ENCODE measurements at regions not wholly inside any gene's neighbourhood (a gene's known extent, or its start where the extent isn't known, plus 50 kb on each side); places are given as distances from the start of the nearest gene placed in this dataset.

DNA sequence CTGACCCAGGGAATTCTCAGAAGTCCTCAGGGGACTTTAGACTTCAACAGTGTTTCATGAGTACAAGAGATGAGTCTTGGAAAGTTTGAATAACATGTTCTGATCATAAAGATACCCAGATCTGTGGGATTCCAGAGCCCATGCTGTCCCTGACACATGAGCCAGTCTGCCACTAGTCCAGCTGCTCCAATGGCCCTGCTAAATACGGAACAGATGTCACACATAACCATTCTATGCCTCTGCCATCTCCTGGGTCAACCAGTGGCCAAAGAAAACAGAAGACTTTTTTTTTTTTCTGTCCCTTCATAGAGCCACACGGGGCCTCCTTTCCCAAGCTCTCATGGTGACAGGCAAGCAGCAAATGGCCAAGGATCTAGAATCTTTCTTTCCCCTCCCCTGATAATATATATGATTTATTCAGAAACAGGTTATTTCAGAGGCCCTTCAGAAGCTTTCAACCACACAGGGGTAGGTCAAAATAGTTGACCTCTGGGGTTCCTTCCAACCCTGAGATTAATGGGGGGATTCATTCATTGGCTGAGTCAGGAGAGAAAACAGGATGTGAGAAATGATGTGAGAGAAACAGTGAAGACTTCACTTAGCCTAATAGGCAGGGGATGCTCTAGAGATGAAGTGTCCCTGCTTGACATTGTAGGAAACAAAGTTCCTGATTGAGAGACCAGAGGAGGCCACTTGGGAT lies 367.7 kb downstream of the CDK5RAP2 start:
- no peaks in the 10 kb centered on the region for H3K36me3 Mint-ChIP-seq
- no peaks in the 10 kb centered on the region for H3K4me1 Mint-ChIP-seq
- H3K4me3 Mint-ChIP-seq, result no peak overlapping the region
- no peak overlapping the region for H3K27ac Mint-ChIP-seq
- peaks cover 3% of the 10 kb centered on the region for H3K27me3 Mint-ChIP-seq
- H3K9me3 Mint-ChIP-seq, result peaks cover 0 to 2% (median 0%) of the 10 kb centered on the region in 3 donors

GRCh38 chr9:120210274-120210673 lies 369.7 kb downstream of the CDK5RAP2 start:
- H3K27me3 Mint-ChIP-seq, result peaks cover 3% of the 10 kb centered on the region
- no peaks in the 10 kb centered on the region for H3K4me1 Mint-ChIP-seq
- H3K36me3 Mint-ChIP-seq, result no peaks in the 10 kb centered on the region
- peaks cover 0 to 2% (median 0%) of the 10 kb centered on the region in 3 donors for H3K9me3 Mint-ChIP-seq
- H3K27ac Mint-ChIP-seq, result no peak overlapping the region
- peak overlapping the region in 1 of 4 donors; percentile 19 for H3K4me3 Mint-ChIP-seq

- no peaks in the 10 kb centered on the region for H3K27me3 Mint-ChIP-seq
- H3K4me3 Mint-ChIP-seq, result no peak overlapping the region
- no peak overlapping the region for H3K27ac Mint-ChIP-seq
- peaks cover 0 to 5% (median 5%) of the 10 kb centered on the region in 3 donors for H3K9me3 Mint-ChIP-seq
- no peaks in the 10 kb centered on the region for H3K4me1 Mint-ChIP-seq
- H3K36me3 Mint-ChIP-seq, result no peaks in the 10 kb centered on the region
These were observed 376.9 kb downstream of the CDK5RAP2 start for GRCh38 chr9:120202856-120203654.

DNA sequence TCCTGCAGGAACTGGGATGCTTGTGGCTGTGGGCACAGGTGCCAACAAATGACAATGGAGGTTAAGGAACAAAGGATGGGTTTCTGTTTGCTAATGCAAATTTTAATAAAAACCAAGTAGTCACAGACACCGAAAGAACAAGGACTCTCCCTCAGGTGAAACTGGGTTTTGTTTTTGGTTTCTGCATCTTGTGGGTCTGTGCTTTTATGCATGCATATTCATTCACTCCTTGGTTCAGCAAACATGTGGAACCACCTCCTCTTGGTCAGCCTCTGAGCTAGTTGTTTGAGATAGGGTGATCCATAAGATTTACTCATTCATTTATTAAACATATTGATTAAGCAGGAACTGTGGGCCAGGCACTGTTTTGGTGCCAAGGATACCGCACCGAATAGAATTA lies 381.9 kb downstream of the CDK5RAP2 start:
- peaks cover 0 to 7% (median 1%) of the 10 kb centered on the region in 3 donors for H3K9me3 Mint-ChIP-seq
- H3K27ac Mint-ChIP-seq, result no peak overlapping the region
- H3K36me3 Mint-ChIP-seq, result no peaks in the 10 kb centered on the region
- no peaks in the 10 kb centered on the region for H3K27me3 Mint-ChIP-seq
- H3K4me1 Mint-ChIP-seq, result no peaks in the 10 kb centered on the region
- H3K4me3 Mint-ChIP-seq, result no peak overlapping the region

DNA sequence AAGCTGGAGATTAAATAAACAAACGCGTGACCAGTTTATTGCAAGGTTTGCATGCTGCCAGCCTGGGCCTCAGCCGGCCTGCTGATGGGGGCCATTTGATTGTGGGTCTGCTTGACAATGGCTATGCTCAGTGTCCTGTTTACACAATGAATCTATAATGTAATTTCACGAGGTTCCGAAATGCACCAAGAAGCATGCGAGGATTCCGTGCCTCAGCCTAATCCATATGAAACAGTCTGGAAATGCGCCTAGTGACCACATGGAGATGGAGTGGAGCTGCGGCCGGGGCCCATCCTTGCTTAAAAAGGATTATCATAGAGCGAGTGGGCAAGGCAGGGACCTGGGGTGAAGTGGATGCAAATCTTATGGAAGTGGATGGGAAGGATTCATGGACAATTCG lies 382.4 kb downstream of the CDK5RAP2 start:
- Mint-ChIP-seq H3K27me3 (no peaks in the 10 kb centered on the region), H3K4me3 (no peak overlapping the region), H3K9me3 (peaks cover 0 to 7% (median 1%) of the 10 kb centered on the region in 3 donors), H3K27ac (no peak overlapping the region), H3K4me1 (no peaks in the 10 kb centered on the region), H3K36me3 (no peaks in the 10 kb centered on the region)

- H3K27ac Mint-ChIP-seq, result no peak overlapping the region
- no peak overlapping the region for H3K4me3 Mint-ChIP-seq
- no peaks in the 10 kb centered on the region for H3K36me3 Mint-ChIP-seq
- no peaks in the 10 kb centered on the region for H3K4me1 Mint-ChIP-seq
- H3K9me3 Mint-ChIP-seq, result peaks cover 0 to 2% (median 0%) of the 10 kb centered on the region in 3 donors
- H3K27me3 Mint-ChIP-seq, result no peaks in the 10 kb centered on the region
These were observed 388.8 kb downstream of the CDK5RAP2 start for GRCh38 chr9:120191141-120191540.

DNA sequence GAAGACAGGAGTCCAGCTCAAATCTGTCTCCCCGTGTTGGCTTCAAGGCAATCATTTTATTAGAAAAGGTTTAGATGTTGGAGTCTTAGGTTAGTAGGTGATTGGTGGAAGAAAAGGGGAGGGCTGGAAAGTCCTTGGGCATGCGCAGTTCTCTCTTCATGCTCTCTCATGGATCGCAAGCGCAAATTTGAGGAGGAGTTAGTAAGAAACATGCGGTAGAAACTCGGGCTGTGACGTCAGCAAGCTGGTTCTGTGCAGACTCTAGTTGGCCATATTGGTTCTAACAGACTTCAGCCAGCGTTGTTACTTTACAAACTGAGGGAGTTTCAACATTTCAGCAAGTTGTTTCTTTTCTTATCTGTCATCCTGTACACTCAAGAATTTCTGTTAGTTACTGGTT lies 392.2 kb downstream of the CDK5RAP2 start:
- Mint-ChIP-seq H3K4me1 (no peaks in the 10 kb centered on the region), H3K27ac (no peak overlapping the region), H3K9me3 (peaks cover 0 to 6% (median 3%) of the 10 kb centered on the region in 3 donors), H3K36me3 (no peaks in the 10 kb centered on the region), H3K4me3 (no peak overlapping the region), H3K27me3 (no peaks in the 10 kb centered on the region)

GRCh38 chr9:120186276-120186675 lies 393.7 kb downstream of the CDK5RAP2 start:
- Mint-ChIP-seq H3K9me3 (peaks cover 0 to 6% (median 3%) of the 10 kb centered on the region in 3 donors), H3K27me3 (no peaks in the 10 kb centered on the region), H3K4me3 (no peak overlapping the region), H3K36me3 (no peaks in the 10 kb centered on the region), H3K27ac (no peak overlapping the region), H3K4me1 (no peaks in the 10 kb centered on the region)

GRCh38 chr9:120184266-120184665 lies 395.7 kb downstream of the CDK5RAP2 start:
- H3K9me3 Mint-ChIP-seq, result peaks cover 2 to 4% (median 3%) of the 10 kb centered on the region in 3 donors
- no peaks in the 10 kb centered on the region for H3K27me3 Mint-ChIP-seq
- H3K4me1 Mint-ChIP-seq, result no peaks in the 10 kb centered on the region

DNA sequence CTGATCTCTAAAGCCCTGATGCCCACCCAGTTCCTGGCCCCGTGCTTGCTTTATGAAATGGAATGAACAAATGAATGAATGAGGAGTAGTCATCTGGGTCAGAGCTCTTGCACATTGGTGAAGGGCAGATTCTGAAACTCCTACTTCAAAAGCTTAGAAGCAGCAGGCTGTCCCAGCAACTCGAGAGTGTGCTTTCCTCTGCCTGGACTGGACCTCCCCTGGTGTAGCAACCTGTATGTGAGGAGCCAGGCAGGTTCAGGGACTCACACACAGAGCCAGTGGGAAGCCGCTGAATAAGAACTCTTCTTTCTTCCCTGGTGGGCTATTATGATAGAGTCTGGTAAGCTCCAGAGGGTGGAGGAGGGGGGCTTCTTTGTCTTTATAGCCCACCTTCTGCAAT lies 396.4 kb downstream of the CDK5RAP2 start:
- Mint-ChIP-seq H3K4me3 (no peak overlapping the region), H3K4me1 (no peaks in the 10 kb centered on the region), H3K9me3 (peaks cover 3 to 5% (median 4%) of the 10 kb centered on the region in 3 donors), H3K36me3 (no peaks in the 10 kb centered on the region), H3K27me3 (no peaks in the 10 kb centered on the region), H3K27ac (no peak overlapping the region)

More at GRCh38 chr9:120184266-120184665, 395.7 kb downstream of the CDK5RAP2 start:
- H3K4me3 Mint-ChIP-seq, result no peak overlapping the region
- H3K27ac Mint-ChIP-seq, result no peak overlapping the region
- H3K36me3 Mint-ChIP-seq, result no peaks in the 10 kb centered on the region

DNA sequence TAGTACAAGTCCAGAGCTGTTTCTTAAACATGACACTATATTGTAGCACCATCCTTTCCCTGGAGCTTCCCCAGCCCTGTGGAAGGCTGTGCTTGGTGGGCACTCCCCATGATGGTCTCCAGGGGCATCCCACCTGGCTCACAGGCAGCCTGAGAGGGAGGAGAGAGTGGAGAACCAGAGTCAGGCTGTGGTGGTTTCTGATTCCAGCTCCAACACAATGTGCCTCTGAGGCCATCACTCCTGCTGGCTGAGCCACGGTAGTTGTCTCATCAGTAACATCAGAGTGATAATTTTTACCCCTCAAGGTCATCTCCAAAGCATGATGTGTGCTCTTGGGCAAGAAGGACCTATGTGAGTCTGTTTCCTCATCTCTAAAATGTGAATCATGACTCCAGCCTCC lies 398.0 kb downstream of the CDK5RAP2 start:
- H3K9me3 Mint-ChIP-seq, result peaks cover 3 to 8% (median 6%) of the 10 kb centered on the region in 3 donors
- H3K36me3 Mint-ChIP-seq, result no peaks in the 10 kb centered on the region
- H3K4me1 Mint-ChIP-seq, result no peaks in the 10 kb centered on the region
- no peak overlapping the region for H3K4me3 Mint-ChIP-seq
- no peak overlapping the region for H3K27ac Mint-ChIP-seq
- H3K27me3 Mint-ChIP-seq, result no peaks in the 10 kb centered on the region

GRCh38 chr9:120177121-120177520 lies 402.8 kb downstream of the CDK5RAP2 start:
- Mint-ChIP-seq H3K27ac (no peak overlapping the region), H3K4me1 (no peaks in the 10 kb centered on the region), H3K27me3 (no peaks in the 10 kb centered on the region), H3K9me3 (peaks cover 0 to 9% (median 2%) of the 10 kb centered on the region in 3 donors), H3K36me3 (no peaks in the 10 kb centered on the region), H3K4me3 (no peak overlapping the region)

GRCh38 chr9:120175031-120175430 lies 404.9 kb downstream of the CDK5RAP2 start:
- H3K9me3 Mint-ChIP-seq, result peaks cover 0 to 9% (median 4%) of the 10 kb centered on the region in 3 donors
- no peaks in the 10 kb centered on the region for H3K36me3 Mint-ChIP-seq
- no peak overlapping the region for H3K27ac Mint-ChIP-seq
- no peaks in the 10 kb centered on the region for H3K27me3 Mint-ChIP-seq
- no peak overlapping the region for H3K4me3 Mint-ChIP-seq
- H3K4me1 Mint-ChIP-seq, result no peaks in the 10 kb centered on the region

DNA sequence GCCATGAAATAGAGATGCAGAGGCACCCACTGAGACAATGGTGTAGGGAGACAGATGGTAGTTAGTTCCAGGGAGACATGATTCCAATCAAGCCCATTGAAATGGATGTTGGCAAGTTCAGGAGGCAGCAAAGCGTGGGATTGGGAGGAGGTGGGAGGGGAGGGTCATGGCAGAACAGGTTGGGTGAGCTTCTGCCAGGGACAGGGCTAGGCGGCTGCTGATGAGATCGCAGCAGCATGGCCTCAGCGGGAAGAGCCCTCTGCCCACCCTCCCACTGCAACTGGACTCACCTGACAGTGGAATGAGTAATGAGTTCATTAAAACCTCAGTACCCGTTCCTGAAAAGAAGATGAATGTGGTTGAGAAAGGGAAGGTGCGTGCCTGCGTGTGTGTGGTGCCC lies 418.2 kb downstream of the CDK5RAP2 start:
- Mint-ChIP-seq H3K4me1 (no peaks in the 10 kb centered on the region), H3K27ac (no peak overlapping the region), H3K27me3 (no peaks in the 10 kb centered on the region), H3K36me3 (peaks cover 2% of the 10 kb centered on the region), H3K4me3 (no peak overlapping the region), H3K9me3 (peaks cover 3 to 9% (median 5%) of the 10 kb centered on the region in 3 donors)

DNA sequence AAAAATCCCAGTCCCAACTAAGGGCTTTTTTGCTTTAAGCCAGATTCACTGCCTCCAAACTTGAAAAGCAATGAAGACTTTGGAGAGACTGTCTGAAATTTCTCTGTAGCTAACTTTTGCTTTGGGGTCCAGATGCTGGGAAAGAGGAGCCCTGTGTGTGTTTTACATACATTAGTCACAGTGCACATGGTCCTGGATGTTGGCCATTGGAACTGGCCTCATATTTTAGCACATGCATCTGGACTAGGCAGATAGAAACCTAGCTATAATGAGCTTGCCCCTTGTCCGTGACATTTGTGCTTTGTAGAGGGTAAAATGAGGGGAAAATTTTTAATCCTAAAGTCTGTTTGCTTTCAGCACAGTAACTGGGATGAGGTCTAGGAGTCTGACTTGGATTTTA lies 421.7 kb downstream of the CDK5RAP2 start:
- no peak overlapping the region for H3K27ac Mint-ChIP-seq
- H3K9me3 Mint-ChIP-seq, result peaks cover 3 to 9% (median 7%) of the 10 kb centered on the region in 3 donors
- H3K36me3 Mint-ChIP-seq, result no peaks in the 10 kb centered on the region
- H3K4me1 Mint-ChIP-seq, result no peaks in the 10 kb centered on the region
- no peaks in the 10 kb centered on the region for H3K27me3 Mint-ChIP-seq
- no peak overlapping the region for H3K4me3 Mint-ChIP-seq

Measured in IgD-negative memory B cell (primary cell).